HG03135 (cell line): ENCODE measurements at regions not wholly inside any gene's neighbourhood (a gene's known extent, or its start where the extent isn't known, plus 50 kb on each side); places are given as distances from the start of the nearest gene placed in this dataset.

Source experiments
- ATAC-seq: cut with Tn5 transposase; IDR thresholded peaks from one replicate; pipeline ENCODE4 v1.9.1; 2021; ENCODE audit warnings: mild to moderate bottlenecking, moderate library complexity; ENCODE audit not compliant: unreplicated experiment

- ATAC-seq = no peak
Measured at GRCh38 chr11:112770487-112770886, 190.7 kb upstream of the NCAM1 start.

- ATAC-seq = no peak
Measured at GRCh38 chr11:112771851-112772250, 189.4 kb upstream of the NCAM1 start.

- ATAC-seq = no peak
Measured at GRCh38 chr11:112773264-112773663, 188.0 kb upstream of the NCAM1 start.

- no peak for ATAC-seq
Measured at GRCh38 chr11:112776834-112777233, 184.4 kb upstream of the NCAM1 start.

DNA sequence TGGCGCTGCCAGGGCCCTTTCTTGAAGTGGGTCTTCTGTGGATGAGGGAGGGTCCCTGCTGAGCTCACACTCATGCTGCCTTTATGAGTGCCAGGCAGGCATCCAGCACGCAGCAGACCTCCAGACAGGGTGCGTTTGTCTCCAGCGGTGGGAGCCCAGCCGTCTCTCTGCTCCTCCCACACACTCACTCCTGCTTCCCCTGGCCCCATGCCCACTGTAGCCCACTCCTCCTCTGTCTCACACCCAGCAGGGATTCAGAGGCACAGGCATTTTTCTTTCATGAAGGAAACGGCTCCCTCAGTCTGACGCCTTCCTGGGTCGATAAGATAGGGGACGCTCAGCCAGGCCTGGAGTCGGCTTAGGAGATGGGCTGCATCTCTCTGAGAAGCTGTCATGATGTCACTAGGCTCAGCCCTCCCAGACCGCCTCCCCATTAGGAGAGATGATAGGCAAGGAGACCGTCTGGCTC is 183.9 kb upstream of the NCAM1 start:
- no peak for ATAC-seq

DNA sequence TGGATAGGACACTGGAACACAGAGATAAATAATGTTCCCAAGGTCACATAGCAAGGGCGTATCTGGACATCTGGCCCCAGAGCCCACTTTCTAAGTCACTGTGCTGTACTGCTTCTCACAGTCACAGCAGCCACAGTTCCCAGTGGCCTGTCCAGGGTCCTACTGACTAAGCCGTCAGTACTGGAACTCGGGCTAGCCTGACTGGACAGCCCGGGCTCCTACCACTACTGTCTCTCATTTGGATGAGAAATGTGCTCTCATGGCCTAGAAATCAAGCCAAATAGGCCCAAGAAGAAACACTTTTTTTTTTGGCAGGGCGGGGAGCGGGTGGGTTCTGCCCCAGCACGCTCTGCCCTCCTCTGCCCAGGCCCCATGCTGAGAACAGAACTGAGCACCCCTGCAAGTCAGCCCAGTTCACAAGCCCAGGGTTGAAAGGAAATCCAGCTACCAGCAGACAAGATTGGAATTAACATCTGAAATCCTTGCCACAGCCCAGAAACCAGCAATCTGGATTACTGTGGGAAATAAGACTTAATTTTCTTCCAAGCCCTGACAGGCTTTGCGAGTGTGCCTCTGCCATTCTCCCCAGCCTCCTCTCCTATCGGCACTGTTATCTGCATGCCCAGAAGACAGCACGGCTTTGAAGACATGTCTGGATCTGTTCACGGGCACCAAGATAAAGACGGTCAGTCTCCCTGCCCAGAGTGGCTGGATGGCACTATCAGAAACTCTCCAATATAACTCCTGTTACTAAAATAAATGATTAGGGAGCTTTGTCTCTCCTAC is 182.9 kb upstream of the NCAM1 start:
- no peak for ATAC-seq

GRCh38 chr11:112778877-112779266 is 182.3 kb upstream of the NCAM1 start:
- ATAC-seq = no peak

- no peak for ATAC-seq
Measured at GRCh38 chr11:112780351-112781087, 180.7 kb upstream of the NCAM1 start.

DNA sequence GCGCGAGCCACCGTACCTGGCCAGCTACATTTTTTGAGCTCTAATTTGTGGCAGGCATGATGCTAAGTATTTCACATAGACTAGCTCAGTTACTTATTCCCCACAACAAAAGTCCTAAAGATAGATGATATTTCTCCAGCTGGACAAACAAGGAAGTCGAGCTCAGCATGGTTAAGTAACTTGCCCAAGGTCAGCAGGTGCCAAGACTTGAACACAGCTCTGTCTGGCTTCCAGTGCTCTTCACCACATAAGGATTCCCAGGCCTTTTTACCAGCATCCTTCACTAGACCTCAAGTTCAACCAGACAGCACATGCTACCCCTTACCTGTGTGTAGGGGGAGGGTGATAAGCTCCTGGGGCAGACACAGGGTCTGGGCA is 177.3 kb upstream of the NCAM1 start:
- ATAC-seq = no peak

GRCh38 chr11:112784323-112785073 is 176.7 kb upstream of the NCAM1 start:
- ATAC-seq = no peak

DNA sequence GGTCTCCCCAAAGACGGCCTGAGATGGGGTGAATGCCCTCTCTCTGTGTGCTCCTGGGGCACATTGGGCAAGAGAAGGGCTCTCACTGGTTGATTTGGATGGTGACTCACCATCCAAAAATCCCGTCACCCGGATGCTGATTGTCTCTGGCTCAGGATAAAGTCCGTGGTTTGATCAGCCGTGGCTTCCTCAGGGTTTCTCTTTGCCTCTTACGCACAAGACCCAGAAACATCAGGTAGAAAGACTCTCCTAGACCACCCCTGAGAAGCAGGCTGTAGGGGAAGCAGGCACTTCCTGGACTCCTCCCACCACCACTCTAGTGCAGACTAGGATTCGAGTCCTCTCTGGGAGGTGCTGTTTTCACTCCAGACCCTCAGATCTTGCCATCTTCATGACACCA is 176.1 kb upstream of the NCAM1 start:
- ATAC-seq = no peak

DNA sequence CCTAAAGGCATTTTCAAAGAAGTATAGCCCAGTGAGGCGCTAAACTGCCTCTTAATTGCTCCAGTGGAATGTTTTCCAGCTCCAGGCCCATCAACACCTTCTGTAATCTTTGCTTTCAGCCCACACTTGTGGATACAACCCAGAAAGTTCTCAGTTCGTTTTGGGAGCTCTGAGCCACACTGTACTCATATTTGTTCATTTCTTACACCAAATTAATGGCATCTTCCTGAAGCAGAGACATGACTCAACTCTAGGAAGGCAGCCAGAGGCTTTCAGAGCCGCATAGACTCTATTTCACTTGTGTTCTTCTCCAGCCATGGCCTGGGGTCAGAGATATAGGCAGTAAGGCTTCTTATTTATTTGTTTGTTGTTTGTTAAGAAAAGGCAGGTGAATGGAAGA is 175.5 kb upstream of the NCAM1 start:
- ATAC-seq = no peak

DNA sequence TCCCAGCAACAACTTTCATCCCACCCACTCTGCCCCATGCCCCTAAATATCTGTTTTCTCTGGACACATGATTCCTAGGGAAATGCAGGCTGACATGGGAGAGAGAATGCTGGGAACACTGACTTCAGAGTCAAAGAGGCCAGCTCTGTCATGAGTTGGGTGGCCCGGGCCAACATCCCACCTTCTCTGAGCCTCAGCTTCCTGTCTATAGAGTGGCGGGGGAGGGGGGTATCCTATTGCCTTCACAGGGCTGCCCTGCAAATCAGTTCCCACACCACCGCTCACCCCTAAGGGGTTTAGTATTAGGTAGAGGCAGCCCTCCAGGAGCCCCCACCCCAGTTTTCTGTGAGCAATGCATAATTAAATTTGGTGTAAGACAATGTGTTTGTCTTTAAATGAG is 175.0 kb upstream of the NCAM1 start:
- no peak for ATAC-seq

DNA sequence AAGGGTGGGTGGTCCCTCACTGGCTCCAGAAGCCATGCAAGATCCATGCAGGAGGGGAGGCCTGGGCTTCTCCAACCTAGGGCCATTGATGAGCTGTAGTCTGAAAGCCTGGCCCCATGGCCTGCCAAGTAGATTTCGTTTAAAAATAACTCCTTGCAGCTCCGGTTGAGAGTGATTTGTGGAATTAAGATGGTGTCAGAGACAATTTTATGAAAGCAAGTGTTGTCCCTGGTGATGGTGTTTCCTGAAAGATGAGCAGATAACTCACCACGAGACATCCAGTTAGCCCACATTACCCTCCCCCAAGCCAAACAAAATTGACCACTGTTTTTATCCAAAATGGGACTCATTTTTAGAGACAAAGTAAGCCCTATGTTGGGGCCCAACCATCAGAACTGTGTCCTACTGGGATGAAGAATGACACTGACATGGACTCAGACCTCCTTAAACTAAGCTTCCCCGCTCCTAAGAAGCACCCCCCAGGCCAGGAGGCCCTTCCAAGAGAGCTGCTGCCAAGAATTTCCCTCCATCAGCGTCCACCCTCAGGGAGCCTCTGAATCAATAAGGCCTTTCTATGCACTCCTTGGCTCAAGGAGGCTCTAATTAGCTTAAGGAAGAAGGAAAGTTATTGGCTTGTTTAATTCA is 174.2 kb upstream of the NCAM1 start:
- ATAC-seq = no peak

DNA sequence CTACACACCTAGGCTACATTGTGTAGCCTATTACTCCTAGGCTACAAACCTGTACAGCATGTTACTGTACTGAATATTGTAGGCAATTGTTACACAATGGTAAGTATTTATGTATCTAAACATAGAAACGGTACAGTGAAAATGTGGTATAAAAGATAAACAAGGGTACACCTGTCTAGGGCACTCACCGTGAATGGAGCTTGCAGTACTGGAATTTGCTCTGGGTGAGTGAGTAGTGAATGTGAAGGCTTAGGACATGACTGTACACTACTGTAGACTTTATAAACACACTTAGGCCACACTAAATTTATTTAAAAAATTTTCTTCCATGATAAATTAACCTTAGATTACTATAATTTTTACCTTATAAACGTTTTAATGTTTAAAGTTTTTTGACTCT is 171.7 kb upstream of the NCAM1 start:
- ATAC-seq = no peak

DNA sequence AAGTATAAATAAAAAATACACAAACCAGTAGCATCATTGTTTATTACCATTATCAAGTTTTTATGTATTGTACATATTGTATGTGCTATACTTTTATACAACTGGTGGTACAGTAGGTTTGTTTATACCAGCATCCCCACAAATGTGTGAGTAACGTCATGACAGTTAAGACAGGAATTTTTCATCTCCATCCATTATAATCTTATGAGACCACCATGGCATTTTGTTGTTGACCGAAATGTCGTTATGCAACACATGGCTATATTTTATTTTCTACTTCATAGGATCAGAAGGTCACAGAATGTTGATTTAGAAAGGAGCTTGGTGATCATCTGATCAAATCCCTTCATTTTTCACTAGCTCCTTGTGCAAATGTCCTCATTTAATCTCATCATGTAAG is 170.9 kb upstream of the NCAM1 start:
- no peak for ATAC-seq

GRCh38 chr11:112792070-112792469 is 169.2 kb upstream of the NCAM1 start:
- no peak for ATAC-seq

- ATAC-seq = no peak
Measured at GRCh38 chr11:112793416-112793815, 167.8 kb upstream of the NCAM1 start.

DNA sequence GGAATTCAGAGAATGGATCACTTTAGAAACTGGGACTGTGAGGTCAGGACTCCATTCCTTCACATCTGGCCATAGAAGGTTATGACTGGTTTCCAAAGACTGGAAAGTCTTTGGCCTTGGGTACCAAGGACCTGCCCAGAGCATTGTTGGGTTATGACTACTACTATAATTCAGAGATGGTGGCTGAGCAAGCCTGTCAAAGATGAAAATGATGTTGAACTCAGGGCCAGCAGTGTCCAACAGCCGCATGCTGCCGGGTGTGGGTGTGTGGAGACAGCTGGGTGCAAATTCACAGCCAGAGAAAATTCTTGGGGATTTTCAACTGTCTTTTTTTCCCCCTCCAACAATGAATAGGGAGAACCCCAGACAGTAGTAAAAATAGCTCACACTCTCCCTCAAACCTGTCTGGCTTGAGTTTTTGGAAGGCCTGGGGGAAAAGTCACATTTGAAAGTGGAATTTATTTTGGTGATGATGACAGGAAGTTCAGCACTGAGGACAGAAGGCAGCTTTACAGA is 166.8 kb upstream of the NCAM1 start:
- no peak for ATAC-seq

GRCh38 chr11:112795142-112795815 is 165.9 kb upstream of the NCAM1 start:
- no peak for ATAC-seq
